Neural progenitor cell (in vitro differentiated cells): ENCODE measurements at regions not wholly inside any gene's neighbourhood (a gene's known extent, or its start where the extent isn't known, plus 50 kb on each side); places are given as distances from the start of the nearest gene placed in this dataset.

Source experiments
- DNase-seq: peaks from one replicate; pipeline ENCODE4 v3.0.0-alpha.2; 2016; ENCODE audit warnings: low spot score
- H2AFZ ChIP-seq: fragments of 200-600 bp; sonication (generic); replicated peaks from 2 replicates; pipeline ENCODE4 v1.6.1; 2016; ENCODE audit warnings: antibody characterized with exemption
- H3F3A ChIP-seq: fragments of 200-600 bp; sonication (generic); 2 replicates; pipeline ENCODE4 v1.6.1; 2016; ENCODE audit warnings: antibody characterized with exemption, low read depth
- H3K27ac ChIP-seq: fragments of 200-600 bp; sonication (generic); 2 replicates; pipeline ENCODE4 v1.5.1; 2016; ENCODE audit warnings: mild to moderate bottlenecking
- H3K27me3 ChIP-seq: fragments of 200-600 bp; sonication (generic); 2 replicates; pipeline ENCODE4 v1.6.1; 2016; ENCODE audit warnings: mild to moderate bottlenecking, moderate library complexity
- H3K36me3 ChIP-seq: fragments of 200-600 bp; sonication (generic); 2 replicates; pipeline ENCODE4 v1.5.1; 2016
- H3K4me1 ChIP-seq: fragments of 200-600 bp; sonication (generic); 2 replicates; pipeline ENCODE4 v1.6.1; 2016; ENCODE audit warnings: mixed run types
- H3K4me2 ChIP-seq: fragments of 200-600 bp; sonication (generic); 2 replicates; pipeline ENCODE4 v1.6.1; 2016
- H3K4me3 ChIP-seq: fragments of 200-600 bp; sonication (generic); 2 replicates; pipeline ENCODE4 v1.5.1; 2016
- H3K79me2 ChIP-seq: fragments of 200-600 bp; sonication (generic); 2 replicates; pipeline ENCODE4 v1.6.1; 2016; ENCODE audit warnings: low read depth
- H3K9ac ChIP-seq: fragments of 200-600 bp; sonication (generic); 2 replicates; pipeline ENCODE4 v1.6.1; 2016
- H3K9me3 ChIP-seq: fragments of 200-600 bp; sonication (generic); 2 replicates; pipeline ENCODE4 v1.5.1; 2016; ENCODE audit warnings: low read depth
- H4K20me1 ChIP-seq: fragments of 200-600 bp; sonication (generic); 2 replicates; pipeline ENCODE4 v1.6.1; 2016; ENCODE audit warnings: low read depth
- H3K27ac Mint-ChIP-seq: 3 replicates; pipeline ENCODE4 v1.8.0; 2021; ENCODE audit warnings: mixed read lengths
- H3K27me3 Mint-ChIP-seq: 2 replicates; pipeline ENCODE4 v1.8.0; 2022; ENCODE audit warnings: low read depth, mild to moderate bottlenecking, inconsistent platforms, moderate library complexity, mixed read lengths; ENCODE audit not compliant: insufficient read depth
- H3K36me3 Mint-ChIP-seq: 3 replicates; pipeline ENCODE4 v1.8.0; 2021; ENCODE audit warnings: mixed read lengths
- H3K4me1 Mint-ChIP-seq: 3 replicates; pipeline ENCODE4 v1.8.0; 2021; ENCODE audit warnings: mixed read lengths
- H3K4me3 Mint-ChIP-seq: 3 replicates; pipeline ENCODE4 v1.8.0; 2021; ENCODE audit warnings: mild to moderate bottlenecking, moderate library complexity, mixed read lengths
- H3K9me3 Mint-ChIP-seq: 3 replicates; pipeline ENCODE4 v1.8.0; 2020; ENCODE audit warnings: mixed read lengths
- EZH2 ChIP-seq: fragments of 200-600 bp; sonication (generic); IDR thresholded peaks from 2 replicates; pipeline ENCODE4 v1.6.1; 2017; ENCODE audit warnings: antibody characterized with exemption, mild to moderate bottlenecking, moderate library complexity
- EZH2phosphoT487 ChIP-seq: fragments of 200-600 bp; sonication (generic); IDR thresholded peaks from 2 replicates; pipeline ENCODE4 v1.6.1; 2017; ENCODE audit warnings: antibody characterized with exemption
- TF ChIP-seq, protein P1 (sequence below): fragments of 200-600 bp; sonication (generic); IDR thresholded peaks from 2 replicates; pipeline ENCODE4 v1.5.1; 2017; ENCODE audit warnings: antibody characterized with exemption, mild to moderate bottlenecking

DNA sequence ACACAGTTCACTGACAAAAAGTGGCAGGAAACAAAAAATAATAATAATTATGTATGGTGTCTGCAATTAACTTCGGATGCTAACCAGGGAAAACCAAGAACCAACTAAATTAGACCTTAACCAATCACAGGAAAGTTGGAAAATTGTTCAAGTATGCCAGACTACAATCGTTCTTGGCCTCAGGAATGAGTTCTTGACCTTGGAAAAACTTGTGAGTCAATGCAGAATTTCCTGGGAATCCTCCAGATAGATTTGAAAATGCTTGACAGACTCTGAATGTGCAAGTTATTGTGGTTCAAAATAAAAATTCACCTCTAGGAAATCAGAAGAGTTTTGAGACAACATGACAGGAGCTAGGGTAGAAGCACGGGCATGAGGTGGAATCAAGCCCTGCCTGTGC is 171.5 kb downstream of the C7orf25 start:
- Histone ChIP-seq H3K4me2 (no peak overlapping the region), H3K79me2 (no peaks in the 10 kb centered on the region), H3K9me3 (no peaks in the 10 kb centered on the region), H3K36me3 (no peaks in the 10 kb centered on the region), H3K27ac (no peak overlapping the region), H3F3A (no peaks in the 10 kb centered on the region), H2AFZ (no peak overlapping the region), H3K9ac (no peak overlapping the region), H4K20me1 (no peaks in the 10 kb centered on the region), H3K4me1 (peaks cover 4% of the 10 kb centered on the region), H3K4me3 (no peak overlapping the region), H3K27me3 (no peaks in the 10 kb centered on the region)
- Mint-ChIP-seq H3K9me3 (peaks cover 16% of the 10 kb centered on the region), H3K4me3 (no peak overlapping the region), H3K27me3 (peaks cover 4% of the 10 kb centered on the region), H3K36me3 (no peaks in the 10 kb centered on the region), H3K27ac (no peak overlapping the region), H3K4me1 (peaks cover 4% of the 10 kb centered on the region)
- DNase-seq, result no peak
- TF ChIP-seq EZH2phosphoT487, result no peak
- no peak for TF ChIP-seq EZH2
- TF ChIP-seq, protein P1, sequence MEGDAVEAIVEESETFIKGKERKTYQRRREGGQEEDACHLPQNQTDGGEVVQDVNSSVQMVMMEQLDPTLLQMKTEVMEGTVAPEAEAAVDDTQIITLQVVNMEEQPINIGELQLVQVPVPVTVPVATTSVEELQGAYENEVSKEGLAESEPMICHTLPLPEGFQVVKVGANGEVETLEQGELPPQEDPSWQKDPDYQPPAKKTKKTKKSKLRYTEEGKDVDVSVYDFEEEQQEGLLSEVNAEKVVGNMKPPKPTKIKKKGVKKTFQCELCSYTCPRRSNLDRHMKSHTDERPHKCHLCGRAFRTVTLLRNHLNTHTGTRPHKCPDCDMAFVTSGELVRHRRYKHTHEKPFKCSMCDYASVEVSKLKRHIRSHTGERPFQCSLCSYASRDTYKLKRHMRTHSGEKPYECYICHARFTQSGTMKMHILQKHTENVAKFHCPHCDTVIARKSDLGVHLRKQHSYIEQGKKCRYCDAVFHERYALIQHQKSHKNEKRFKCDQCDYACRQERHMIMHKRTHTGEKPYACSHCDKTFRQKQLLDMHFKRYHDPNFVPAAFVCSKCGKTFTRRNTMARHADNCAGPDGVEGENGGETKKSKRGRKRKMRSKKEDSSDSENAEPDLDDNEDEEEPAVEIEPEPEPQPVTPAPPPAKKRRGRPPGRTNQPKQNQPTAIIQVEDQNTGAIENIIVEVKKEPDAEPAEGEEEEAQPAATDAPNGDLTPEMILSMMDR, result no peak

DNA sequence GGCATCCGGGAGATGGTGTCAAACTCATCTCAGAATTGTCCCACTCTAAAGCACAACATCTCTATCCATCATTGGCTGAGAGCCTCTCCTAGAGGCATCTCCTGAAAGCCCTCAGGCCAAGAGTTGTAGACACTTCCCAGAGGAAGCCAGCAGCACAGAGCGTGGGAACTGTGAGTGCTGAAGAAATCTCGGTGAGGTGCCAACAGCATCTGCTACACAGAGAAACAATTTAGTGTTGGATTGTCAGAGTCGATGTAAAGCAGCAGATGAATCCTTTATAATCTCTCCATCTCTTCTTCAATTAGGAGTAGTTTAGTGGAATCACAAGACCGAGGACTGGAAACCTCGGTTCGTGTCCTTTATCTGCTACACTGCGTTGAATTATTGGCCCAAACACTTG is 172.2 kb downstream of the C7orf25 start:
- peaks cover 4% of the 10 kb centered on the region for H3K4me1 ChIP-seq
- no peaks in the 10 kb centered on the region for H3K9me3 ChIP-seq
- DNase-seq, result no peak
- no peak overlapping the region for H3K4me2 ChIP-seq
- Mint-ChIP-seq H3K27me3 (peaks cover 6% of the 10 kb centered on the region), H3K4me1 (peaks cover 4% of the 10 kb centered on the region), H3K4me3 (no peak overlapping the region), H3K27ac (no peak overlapping the region), H3K36me3 (no peaks in the 10 kb centered on the region), H3K9me3 (peaks cover 18% of the 10 kb centered on the region)
- H3K27ac ChIP-seq, result no peak overlapping the region
- H4K20me1 ChIP-seq, result no peaks in the 10 kb centered on the region
- no peaks in the 10 kb centered on the region for H3F3A ChIP-seq
- H2AFZ ChIP-seq, result no peak overlapping the region
- no peaks in the 10 kb centered on the region for H3K36me3 ChIP-seq
- H3K4me3 ChIP-seq, result no peak overlapping the region
- no peaks in the 10 kb centered on the region for H3K27me3 ChIP-seq
- H3K79me2 ChIP-seq, result no peaks in the 10 kb centered on the region
- H3K9ac ChIP-seq, result no peak overlapping the region
- TF ChIP-seq EZH2 (no peak), EZH2phosphoT487 (no peak)
- TF ChIP-seq, protein P1, result no peak

DNA sequence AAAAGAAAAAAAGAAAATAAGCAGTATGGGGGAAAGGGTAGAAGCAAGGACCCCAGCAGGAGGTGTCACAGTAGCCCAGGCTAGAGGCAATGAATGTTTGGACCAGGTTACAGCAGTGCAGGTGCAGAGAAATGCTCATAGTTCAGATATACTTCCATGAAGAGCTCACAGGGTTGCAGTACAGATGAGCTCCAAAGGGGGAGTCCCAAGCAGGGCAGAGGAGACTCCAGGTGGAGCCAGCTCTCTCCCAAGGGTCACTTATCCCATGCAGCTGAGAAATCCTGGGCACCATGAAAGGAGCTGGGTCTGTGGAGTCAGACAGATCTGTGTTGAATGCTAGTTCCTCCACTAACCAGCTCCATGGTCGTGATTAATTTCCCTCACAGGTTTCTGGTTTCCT is 174.9 kb downstream of the C7orf25 start:
- no peaks in the 10 kb centered on the region for H4K20me1 ChIP-seq
- no peak overlapping the region for H3K4me3 ChIP-seq
- peak; percentile 16 for DNase-seq
- H3K4me2 ChIP-seq, result no peak overlapping the region
- H3K27me3 Mint-ChIP-seq, result peaks cover 6% of the 10 kb centered on the region
- no peaks in the 10 kb centered on the region for H3K27me3 ChIP-seq
- peaks cover 4% of the 10 kb centered on the region for H3K4me1 Mint-ChIP-seq
- H3K27ac ChIP-seq, result no peak overlapping the region
- no peaks in the 10 kb centered on the region for H3K4me1 ChIP-seq
- H2AFZ ChIP-seq, result no peak overlapping the region
- H3K79me2 ChIP-seq, result no peaks in the 10 kb centered on the region
- H3K4me3 Mint-ChIP-seq, result no peak overlapping the region
- TF ChIP-seq, protein P1, result peak; percentile 23
- no peak for TF ChIP-seq EZH2phosphoT487
- no peaks in the 10 kb centered on the region for H3K36me3 Mint-ChIP-seq
- no peaks in the 10 kb centered on the region for H3F3A ChIP-seq
- no peaks in the 10 kb centered on the region for H3K36me3 ChIP-seq
- no peaks in the 10 kb centered on the region for H3K9me3 ChIP-seq
- H3K9ac ChIP-seq, result no peak overlapping the region
- H3K9me3 Mint-ChIP-seq, result peaks cover 21% of the 10 kb centered on the region
- no peak overlapping the region for H3K27ac Mint-ChIP-seq
